NCI-H128 (cell line): ENCODE measurements at regions not wholly inside any gene's neighbourhood (a gene's known extent, or its start where the extent isn't known, plus 50 kb on each side); places are given as distances from the start of the nearest gene placed in this dataset.
"Not testable (repeated sequence)": the region's sequence is repeated elsewhere in the genome, so short reads cannot be mapped to it uniquely, and the experiment has no call there.

Experiments
- DNase-seq: peaks from one replicate; lab custom pipeline; 2025; ENCODE audit not compliant: unreplicated experiment; lab: John Stamatoyannopoulos, UW

GRCh38 chrX:140172401-140172800 lies 207.1 kb upstream of the CXorf66 start:
- no peak for DNase-seq

GRCh38 chrX:140167551-140167950 lies 202.2 kb upstream of the CXorf66 start:
- DNase-seq, result no peak

- DNase-seq, result no peak
These were observed 200.5 kb upstream of the CXorf66 start for GRCh38 chrX:140165849-140166248.

- DNase-seq, result no peak
These were observed 199.1 kb upstream of the CXorf66 start for GRCh38 chrX:140164391-140164790.

GRCh38 chrX:140163371-140164159 lies 198.2 kb upstream of the CXorf66 start:
- DNase-seq, result no peak

GRCh38 chrX:140157611-140158010 lies 192.3 kb upstream of the CXorf66 start:
- DNase-seq, result no peak

- DNase-seq, result no peak
These were observed 191.8 kb upstream of the CXorf66 start for GRCh38 chrX:140157143-140157542.

GRCh38 chrX:140151316-140151715 lies 186.0 kb upstream of the CXorf66 start:
- no peak for DNase-seq

GRCh38 chrX:140149761-140150160 lies 184.4 kb upstream of the CXorf66 start:
- no peak for DNase-seq

GRCh38 chrX:140141444-140142029 lies 176.2 kb upstream of the CXorf66 start:
- DNase-seq, result no peak

- DNase-seq, result not testable (repeated sequence)
These were observed 173.2 kb upstream of the CXorf66 start for GRCh38 chrX:140138492-140138891.

GRCh38 chrX:140138065-140138464 lies 172.7 kb upstream of the CXorf66 start:
- not testable (repeated sequence) for DNase-seq

GRCh38 chrX:140132937-140133336 lies 167.6 kb upstream of the CXorf66 start:
- DNase-seq, result no peak

- DNase-seq, result no peak
These were observed 158.1 kb upstream of the CXorf66 start for GRCh38 chrX:140123446-140123845.

GRCh38 chrX:140114059-140114458 lies 148.7 kb upstream of the CXorf66 start:
- not testable (repeated sequence) for DNase-seq

- DNase-seq, result no peak
These were observed 144.8 kb upstream of the CXorf66 start for GRCh38 chrX:140110081-140110650.

- no peak for DNase-seq
These were observed 139.4 kb upstream of the CXorf66 start for GRCh38 chrX:140104760-140105159.

- DNase-seq, result no peak
These were observed 133.9 kb upstream of the CXorf66 start for GRCh38 chrX:140099221-140099620.

GRCh38 chrX:140092121-140092520 lies 126.8 kb upstream of the CXorf66 start:
- DNase-seq, result no peak

GRCh38 chrX:140091125-140091886 lies 126.0 kb upstream of the CXorf66 start:
- no peak for DNase-seq

GRCh38 chrX:140090800-140091124 lies 125.4 kb upstream of the CXorf66 start:
- no peak for DNase-seq

GRCh38 chrX:140088438-140088837 lies 123.1 kb upstream of the CXorf66 start:
- no peak for DNase-seq
